SK-N-SH (cell line): ENCODE measurements at regions not wholly inside any gene's neighbourhood (a gene's known extent, or its start where the extent isn't known, plus 50 kb on each side); places are given as distances from the start of the nearest gene placed in this dataset.

Source experiments
- CTCF ChIA-PET: fragments of 300-600, 350-600 bp; formaldehyde crosslinking; extraction: SDS; loops from one replicate; lab custom pipeline; 2021; lab: Yijun Ruan, JAX
- POLR2A ChIA-PET: fragments of 350-600 bp; sonication (Branson Sonifier 250); formaldehyde crosslinking; extraction: SDS; loops from one replicate; lab custom pipeline; 2020; ENCODE audit warnings: antibody characterized with exemption, inconsistent platforms; lab: Yijun Ruan, JAX
- DNase-seq: peaks from one replicate; pipeline ENCODE4 v3.0.0; 2012
- H2AFZ ChIP-seq: fragments of 200-600 bp; sonication (generic); 2 replicates; pipeline ENCODE4 v1.8.1; 2016; ENCODE audit warnings: antibody characterized with exemption, mild to moderate bottlenecking, low read depth
- H3F3A ChIP-seq: fragments of 200-600 bp; sonication (generic); replicated peaks from 2 replicates; pipeline ENCODE3; 2016; ENCODE audit warnings: antibody characterized with exemption, mild to moderate bottlenecking; ENCODE audit not compliant: insufficient read depth
- H3K27ac ChIP-seq, 2 experiments: fragments of 200-500 bp in 1 of 2; fragments of 200-600 bp in 1 of 2; sonication (Bioruptor generic) in 1 of 2; sonication (generic), shearing (Covaris generic) in 1 of 2; 2 replicates each; pipeline versions ENCODE4 v1.5.1 to v1.6.1; 2014 to 2016; ENCODE audit warnings: low read depth in 2 of 2, inconsistent platforms in 1 of 2, low read length in 1 of 2, mild to moderate bottlenecking in 1 of 2, mixed read lengths in 1 of 2
- H3K27me3 ChIP-seq: fragments of 200-600 bp; sonication (generic), shearing (Covaris generic); 2 replicates; pipeline ENCODE4 v1.6.1; 2016; ENCODE audit warnings: mixed run types; ENCODE audit not compliant: insufficient read depth
- H3K36me3 ChIP-seq, 2 experiments: fragments of 200-500 bp in 1 of 2; fragments of 200-600 bp in 1 of 2; sonication (Bioruptor generic) in 1 of 2; sonication (generic) in 1 of 2; replicated peaks in 1 of 2; 2 replicates each; pipeline versions ENCODE3 to v1.5.1; 2014 to 2016; ENCODE audit warnings: low read length in 1 of 2, mild to moderate bottlenecking in 1 of 2; ENCODE audit not compliant: insufficient read depth in 2 of 2, control insufficient read depth in 1 of 2
- H3K4me1 ChIP-seq, 2 experiments: fragments of 200-500 bp in 1 of 2; fragments of 200-600 bp in 1 of 2; sonication (Bioruptor generic) in 1 of 2; sonication (generic), shearing (Covaris generic) in 1 of 2; 2 replicates each; pipeline versions ENCODE4 v1.5.1 to v1.6.1; 2014 to 2016; ENCODE audit warnings: low read depth in 1 of 2, low read length in 1 of 2, mixed run types in 1 of 2; ENCODE audit not compliant: insufficient read depth in 2 of 2, control insufficient read depth in 1 of 2
- H3K4me2 ChIP-seq: fragments of 200-600 bp; sonication (generic), shearing (Covaris generic); 2 replicates; pipeline ENCODE4 v1.6.1; 2017; ENCODE audit warnings: mixed run types
- H3K4me3 ChIP-seq, 2 experiments: fragments of 200-500 bp in 1 of 2; fragments of 200-600 bp in 1 of 2; sonication (Bioruptor generic) in 1 of 2; sonication (generic), shearing (Covaris generic) in 1 of 2; 2 replicates each; pipeline versions ENCODE4 v1.5.1 to v1.8.1; 2014 to 2016; ENCODE audit warnings: low read depth in 2 of 2, inconsistent platforms in 1 of 2, low read length in 1 of 2, mild to moderate bottlenecking in 1 of 2, mixed read lengths in 1 of 2, moderate library complexity in 1 of 2
- H3K79me2 ChIP-seq: fragments of 200-600 bp; sonication (generic); 2 replicates; pipeline ENCODE4 v1.8.1; 2017; ENCODE audit warnings: mild to moderate bottlenecking; ENCODE audit not compliant: insufficient read depth
- H3K9ac ChIP-seq: fragments of 200-600 bp; sonication (generic); 2 replicates; pipeline ENCODE4 v1.6.1; 2017; ENCODE audit warnings: mixed run types
- H3K9me2 ChIP-seq: fragments of 200-600 bp; sonication (generic); 2 replicates; pipeline ENCODE4 v1.6.1; 2017; ENCODE audit warnings: mixed run types
- H3K9me3 ChIP-seq: fragments of 200-600 bp; sonication (generic); 2 replicates; pipeline ENCODE4 v1.6.1; 2017; ENCODE audit warnings: mixed run types, mild to moderate bottlenecking, moderate library complexity
- H4K20me1 ChIP-seq: fragments of 200-600 bp; sonication (generic); 2 replicates; pipeline ENCODE4 v1.6.1; 2017; ENCODE audit warnings: mild to moderate bottlenecking, mixed run types; ENCODE audit not compliant: insufficient read depth
- CTCF ChIP-seq: fragments of 200-600 bp; sonication (generic); IDR thresholded peaks from 2 replicates; pipeline ENCODE4 v1.6.1; 2017; ENCODE audit warnings: antibody characterized with exemption, mild to moderate bottlenecking, moderate library complexity
- EP300 ChIP-seq, 2 experiments: IDR thresholded peaks; 2 replicates each; pipeline versions ENCODE4 v1.4.0 to v1.6.1; 2012; ENCODE audit warnings: borderline replicate concordance in 1 of 2, low read depth in 1 of 2, low read length in 1 of 2
- EZH2phosphoT487 ChIP-seq: fragments of 200-600 bp; sonication (generic); IDR thresholded peaks from 2 replicates; pipeline ENCODE4 v1.6.1; 2017; ENCODE audit warnings: low read depth, mixed run types, mild to moderate bottlenecking, antibody characterized with exemption, moderate library complexity, borderline replicate concordance
- JUND ChIP-seq: IDR thresholded peaks from 2 replicates; pipeline ENCODE4 v1.4.0; 2012
- MAX ChIP-seq: IDR thresholded peaks from 2 replicates; pipeline ENCODE4 v1.4.0; 2012; ENCODE audit warnings: low read depth
- NFIC ChIP-seq: IDR thresholded peaks from 2 replicates; pipeline ENCODE4 v1.4.0; 2012; ENCODE audit warnings: borderline replicate concordance
- NRF1 ChIP-seq: IDR thresholded peaks from 2 replicates; pipeline ENCODE4 v1.6.1; 2012; ENCODE audit warnings: low read depth, mild to moderate bottlenecking, low read length
- RCOR1 ChIP-seq: fragments of 150-350 bp; IDR thresholded peaks from 2 replicates; pipeline ENCODE4 v1.6.1; 2017; ENCODE audit warnings: antibody characterized with exemption, low read length
- REST ChIP-seq: IDR thresholded peaks from 2 replicates; pipeline ENCODE4 v1.6.1; 2012; ENCODE audit warnings: mild to moderate bottlenecking, low read depth, low read length, moderate library complexity
- RXRA ChIP-seq: IDR thresholded peaks from 2 replicates; pipeline ENCODE4 v1.4.0; 2012; ENCODE audit warnings: low read depth, mild to moderate bottlenecking, borderline replicate concordance
- SIN3A ChIP-seq: IDR thresholded peaks from 2 replicates; pipeline ENCODE4 v1.6.1; 2012; ENCODE audit warnings: low read depth, mild to moderate bottlenecking, low read length, moderate library complexity, borderline replicate concordance
- SMC3 ChIP-seq: IDR thresholded peaks from 2 replicates; pipeline ENCODE4 v1.6.1; 2012; ENCODE audit warnings: low read depth, low read length, improper control_type of control experiment
- USF1 ChIP-seq: IDR thresholded peaks from 2 replicates; pipeline ENCODE4 v1.4.0; 2012; ENCODE audit warnings: low read depth, borderline replicate concordance
- WGBS: methylation state at CpG from one replicate; pipeline ENCODE4 v1.1.6; 2017; ENCODE audit warnings: low lambda C conversion rate; 5-methylcytosine and 5-hydroxymethylcytosine counted together

GRCh38 chr4:106764774-106765173 lies 271.3 kb downstream of the DKK2 start:
- H3K36me3 ChIP-seq, result no peaks in the 10 kb centered on the region
- no peaks in the 10 kb centered on the region for H3K9me2 ChIP-seq
- no peaks in the 10 kb centered on the region for H3K9me3 ChIP-seq
- H3F3A ChIP-seq, result no peaks in the 10 kb centered on the region
- no peak overlapping the region for H2AFZ ChIP-seq
- H3K4me1 ChIP-seq, result no peaks in the 10 kb centered on the region; a peak in 1 of 4 replicates
- ChIA-PET CTCF (interaction anchor here (0.7 kb wide), 1 partner anchor 67 kb away, joined by 3 read pairs; no protein-coding TSS in a partner anchor), POLR2A (no interaction called here)
- H3K4me2 ChIP-seq, result no peak overlapping the region
- H3K79me2 ChIP-seq, result no peaks in the 10 kb centered on the region
- no peak overlapping the region for H3K9ac ChIP-seq
- H3K4me3 ChIP-seq, result no peak overlapping the region
- TF ChIP-seq USF1 (no peak), REST (no peak), SMC3 (no peak), SIN3A (no peak), EZH2phosphoT487 (no peak), MAX (no peak), CTCF (no peak), EP300 (IDR thresholded peaks at IDR 0.05; ENCODE audit: borderline replicate concordance in 1 of 2, low read depth in 1 of 2, low read length in 1 of 2) (no peak), RCOR1 (no peak), NRF1 (no peak), NFIC (no peak), JUND (no peak), RXRA (no peak)
- TF ChIP-seq, all 33 proteins: peak for 0
- 86% methylated on average over 4 of the region's 4 CpGs for WGBS
- no peak for DNase-seq
- Histone ChIP-seq H3K27ac (no peak overlapping the region), H4K20me1 (no peaks in the 10 kb centered on the region), H3K27me3 (no peaks in the 10 kb centered on the region)
